T-helper 1 cell (primary cell): ENCODE measurements at regions not wholly inside any gene's neighbourhood (a gene's known extent, or its start where the extent isn't known, plus 50 kb on each side); places are given as distances from the start of the nearest gene placed in this dataset.
A peak's percentile ranks its signal among the peaks of the same experiment; 100 is the strongest.

Source experiments
- DNase-seq, 5 donors: peaks; one replicate each; pipeline ENCODE4 v3.0.0-alpha.2; 2012 to 2020

GRCh38 chr4:122671919-122672490 lies 51.1 kb upstream of the IL21 start:
- DNase-seq, result no peak

- no peak for DNase-seq
Measured at GRCh38 chr4:122673252-122673651, 52.4 kb upstream of the IL21 start.

- peak in 1 of 5 donors; percentile 57 for DNase-seq
Measured at GRCh38 chr4:122674371-122674770, 53.5 kb upstream of the IL21 start.

- DNase-seq, result no peak
Measured at GRCh38 chr4:122679317-122679716, 53.2 kb upstream of the BBS12 start.

- DNase-seq, result no peak
Measured at GRCh38 chr4:122679946-122680345, 52.6 kb upstream of the BBS12 start.

GRCh38 chr4:122681568-122681967 lies 50.9 kb upstream of the BBS12 start:
- DNase-seq, result no peak
